ENCODE measurements at regions not wholly inside any gene's neighbourhood (a gene's known extent, or its start where the extent isn't known, plus 50 kb on each side); places are given as distances from the start of the nearest gene placed in this dataset.

DNA sequence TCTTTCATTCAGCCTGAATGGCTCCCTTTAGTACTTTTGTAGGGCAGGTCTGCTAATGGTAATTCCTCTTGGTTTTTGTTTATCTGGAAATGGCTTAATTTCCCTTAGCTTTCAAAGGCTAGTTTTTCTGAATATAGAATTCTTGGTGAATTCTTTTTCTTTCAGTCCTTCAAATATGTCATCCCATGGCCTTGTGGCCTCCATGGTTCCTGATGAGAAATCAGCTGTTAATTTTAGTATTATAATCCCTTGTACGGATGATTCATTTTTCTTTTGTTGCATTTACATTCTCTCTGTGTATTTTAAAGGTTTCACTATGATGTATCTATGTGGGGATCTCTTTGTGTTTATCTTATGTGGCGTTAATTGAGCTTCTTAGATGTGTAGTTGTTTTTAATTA is 179.6 kb upstream of the ARG1 start:
- DNase-seq (ENCODE audit: low read depth): no peak
- TF ChIP-seq, protein P1, sequence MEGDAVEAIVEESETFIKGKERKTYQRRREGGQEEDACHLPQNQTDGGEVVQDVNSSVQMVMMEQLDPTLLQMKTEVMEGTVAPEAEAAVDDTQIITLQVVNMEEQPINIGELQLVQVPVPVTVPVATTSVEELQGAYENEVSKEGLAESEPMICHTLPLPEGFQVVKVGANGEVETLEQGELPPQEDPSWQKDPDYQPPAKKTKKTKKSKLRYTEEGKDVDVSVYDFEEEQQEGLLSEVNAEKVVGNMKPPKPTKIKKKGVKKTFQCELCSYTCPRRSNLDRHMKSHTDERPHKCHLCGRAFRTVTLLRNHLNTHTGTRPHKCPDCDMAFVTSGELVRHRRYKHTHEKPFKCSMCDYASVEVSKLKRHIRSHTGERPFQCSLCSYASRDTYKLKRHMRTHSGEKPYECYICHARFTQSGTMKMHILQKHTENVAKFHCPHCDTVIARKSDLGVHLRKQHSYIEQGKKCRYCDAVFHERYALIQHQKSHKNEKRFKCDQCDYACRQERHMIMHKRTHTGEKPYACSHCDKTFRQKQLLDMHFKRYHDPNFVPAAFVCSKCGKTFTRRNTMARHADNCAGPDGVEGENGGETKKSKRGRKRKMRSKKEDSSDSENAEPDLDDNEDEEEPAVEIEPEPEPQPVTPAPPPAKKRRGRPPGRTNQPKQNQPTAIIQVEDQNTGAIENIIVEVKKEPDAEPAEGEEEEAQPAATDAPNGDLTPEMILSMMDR (IDR thresholded peaks at IDR 0.05; ENCODE audit: low read depth, low read length, missing control alignments): no peak
- H3K4me3 ChIP-seq (ENCODE audit: low read depth, low read length): no peak overlapping the region

DNA sequence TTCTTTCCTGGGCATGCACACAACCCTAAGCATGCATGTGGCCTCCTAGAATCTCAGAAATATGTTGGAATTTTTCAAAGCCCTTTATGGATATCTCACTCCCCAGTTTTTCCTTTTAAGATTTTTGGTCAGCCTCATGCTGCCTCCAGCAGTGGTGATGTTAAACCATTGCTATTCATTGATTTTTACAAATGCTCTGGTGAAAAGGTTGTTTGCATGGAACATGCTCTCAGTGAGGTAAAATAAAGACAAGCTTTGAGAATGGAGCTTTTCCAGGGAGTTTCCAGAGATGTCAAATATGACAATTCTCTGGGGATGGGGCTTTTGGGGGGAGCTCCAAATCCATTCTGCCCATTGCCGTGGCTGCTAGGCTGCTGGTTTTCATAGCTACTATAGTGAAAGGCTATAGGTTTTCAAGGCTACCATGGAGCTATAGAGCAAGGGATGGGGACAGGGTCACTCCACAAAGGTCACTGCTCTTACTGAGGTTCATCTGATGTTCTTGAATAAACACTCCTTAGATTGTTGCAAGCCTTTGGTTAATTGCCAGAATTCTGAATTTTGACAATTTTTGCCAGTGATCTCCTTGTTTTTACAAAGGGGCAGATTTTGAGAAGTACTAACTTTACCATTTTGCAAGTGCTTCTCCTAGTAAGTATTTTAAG is 178.1 kb upstream of the ARG1 start:
- H3K4me3 ChIP-seq (ENCODE audit: low read depth, low read length): no peak overlapping the region
- no peak for DNase-seq (ENCODE audit: low read depth)
- TF ChIP-seq, protein P1 (IDR thresholded peaks at IDR 0.05; ENCODE audit: low read depth, low read length, missing control alignments): no peak

DNA sequence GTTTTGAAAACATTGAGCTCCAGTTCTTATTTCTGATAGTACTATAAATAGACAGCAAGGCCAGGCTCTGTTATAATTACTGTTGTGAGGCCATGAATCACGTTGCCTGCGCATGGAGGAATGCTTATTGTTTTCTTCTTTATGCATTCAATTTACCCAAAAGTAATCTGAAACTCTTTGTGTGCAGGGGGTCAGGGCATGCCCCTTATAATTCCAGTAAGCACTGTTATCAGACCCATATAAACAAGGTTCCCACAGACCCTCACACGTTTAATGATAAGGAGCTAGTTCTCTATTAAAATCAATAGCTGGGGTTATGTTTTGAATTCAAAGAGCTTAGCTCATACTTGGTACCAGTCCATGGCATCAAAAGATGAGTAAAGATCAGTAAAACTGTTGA is 174.8 kb upstream of the ARG1 start:
- no peak overlapping the region for H3K4me3 ChIP-seq (ENCODE audit: low read depth, low read length)
- TF ChIP-seq, protein P1 (IDR thresholded peaks at IDR 0.05; ENCODE audit: low read depth, low read length, missing control alignments): no peak
- no peak for DNase-seq (ENCODE audit: low read depth)

DNA sequence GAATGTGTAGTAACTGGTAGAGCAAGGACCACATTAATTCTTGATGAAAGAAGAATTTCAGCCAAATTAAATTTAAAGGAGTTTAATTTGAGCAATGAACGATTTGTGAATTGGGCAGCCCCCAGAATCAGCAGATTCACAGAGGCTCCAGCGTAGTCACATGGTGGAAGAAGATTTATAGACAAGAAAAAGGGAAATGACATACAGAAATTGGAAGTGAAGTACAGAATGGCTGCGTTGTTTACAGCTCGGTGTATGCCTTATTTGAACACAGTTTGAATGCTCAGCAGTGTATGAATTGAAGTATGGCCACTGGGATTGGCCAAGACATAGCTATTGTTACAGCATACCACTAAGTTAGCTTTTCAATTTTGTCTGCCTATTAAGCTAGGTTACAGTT is 173.6 kb upstream of the ARG1 start:
- TF ChIP-seq, protein P1 (IDR thresholded peaks at IDR 0.05; ENCODE audit: low read depth, low read length, missing control alignments): no peak
- no peak overlapping the region for H3K4me3 ChIP-seq (ENCODE audit: low read depth, low read length)
- no peak for DNase-seq (ENCODE audit: low read depth)

DNA sequence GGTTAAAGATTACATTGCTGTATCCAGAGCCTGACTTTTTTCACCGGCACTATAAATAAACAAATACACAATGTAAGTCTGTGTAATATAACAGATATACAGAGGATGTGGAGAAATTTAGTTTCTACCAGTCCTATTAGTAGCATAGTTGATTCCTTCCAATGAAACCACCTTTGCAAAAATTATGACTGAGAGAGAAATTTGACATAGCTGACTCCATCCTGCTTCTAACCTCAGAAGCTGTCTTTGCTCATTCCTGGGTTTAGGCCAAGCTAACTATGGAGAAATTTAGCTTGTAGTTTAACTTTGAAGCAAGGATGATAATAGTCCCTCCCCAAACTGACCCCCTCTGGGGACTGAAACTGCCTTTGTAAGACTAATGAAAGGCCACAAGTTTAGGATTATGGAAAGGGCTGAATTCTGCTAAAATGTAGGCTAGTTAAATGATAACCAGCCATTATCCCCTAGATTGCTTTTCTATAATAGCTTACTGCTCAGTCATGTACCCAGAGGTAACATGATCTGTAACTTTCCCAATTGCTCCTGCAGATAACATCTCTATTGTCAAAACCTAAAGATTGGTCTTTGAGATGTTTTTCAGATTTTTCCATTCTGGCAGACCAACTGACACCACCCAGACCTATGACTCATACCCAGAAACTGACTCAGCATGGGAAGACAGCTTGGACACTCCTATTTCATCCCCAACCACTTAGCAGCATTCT is 172.8 kb upstream of the ARG1 start:
- TF ChIP-seq, protein P1 (IDR thresholded peaks at IDR 0.05; ENCODE audit: low read depth, low read length, missing control alignments): no peak
- no peak overlapping the region for H3K4me3 ChIP-seq (ENCODE audit: low read depth, low read length)
- DNase-seq (ENCODE audit: low read depth): no peak

DNA sequence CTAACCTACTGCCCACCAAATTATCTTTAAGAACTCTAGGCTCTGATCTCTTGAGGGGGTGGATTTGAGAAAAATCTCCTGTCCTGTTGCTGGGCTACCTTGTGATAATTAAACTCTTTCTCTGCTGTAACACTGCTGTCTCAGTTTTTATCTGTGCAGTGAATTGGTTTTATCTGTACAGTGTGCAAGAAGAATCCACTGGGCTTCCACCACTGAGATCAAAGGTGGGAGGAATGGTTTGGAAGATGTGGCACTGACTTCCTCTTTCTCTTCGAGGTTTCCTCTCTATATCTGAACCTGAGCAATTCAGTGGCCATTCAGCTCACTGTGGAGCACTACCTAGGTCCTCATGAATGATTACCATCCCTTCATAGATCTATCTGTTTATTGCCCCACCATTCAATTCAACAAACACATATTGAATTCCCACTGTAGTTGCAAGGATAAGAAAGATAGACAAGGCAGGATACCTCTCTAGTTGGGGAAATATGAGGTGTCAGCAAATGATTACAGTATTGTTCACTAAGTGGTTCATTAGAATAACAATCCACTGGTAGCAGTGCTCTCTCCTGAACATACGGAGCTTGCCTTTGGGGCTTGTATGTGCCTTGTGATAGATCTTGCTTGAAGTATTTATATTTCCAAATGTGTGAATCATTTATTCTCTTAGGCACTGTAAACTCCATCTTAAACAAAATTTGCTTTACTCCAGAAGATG is 172.1 kb upstream of the ARG1 start:
- TF ChIP-seq, protein P1 (IDR thresholded peaks at IDR 0.05; ENCODE audit: low read depth, low read length, missing control alignments): no peak
- DNase-seq (ENCODE audit: low read depth): no peak
- H3K4me3 ChIP-seq (ENCODE audit: low read depth, low read length): no peak overlapping the region
